ENCODE measurements at regions not wholly inside any gene's neighbourhood (a gene's known extent, or its start where the extent isn't known, plus 50 kb on each side); places are given as distances from the start of the nearest gene placed in this dataset.
"Not testable (repeated sequence)": the region's sequence is repeated elsewhere in the genome, so short reads cannot be mapped to it uniquely, and the experiment has no call there.

DNA sequence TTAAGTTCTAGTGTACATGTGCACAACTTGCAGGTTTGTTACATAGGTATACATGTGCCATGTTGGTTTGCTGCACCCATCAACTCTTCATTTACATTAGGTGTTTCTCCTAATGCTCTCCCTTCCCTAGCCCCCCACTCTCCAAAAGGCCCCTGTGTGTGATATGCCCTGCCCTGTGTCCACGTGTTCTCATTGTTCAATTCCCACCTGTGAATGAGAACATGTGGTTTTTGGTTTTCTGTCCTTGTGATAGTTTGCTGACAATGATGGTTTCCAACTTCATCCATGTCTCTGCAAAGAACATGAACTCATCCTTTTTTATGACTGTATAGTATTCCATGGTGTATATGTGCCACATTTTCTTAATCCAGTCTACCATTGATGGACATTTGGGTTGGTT, 189.5 kb upstream of the TMEFF2 start:
- H3K9me3 ChIP-seq (ENCODE audit: control insufficient read depth, insufficient read depth, low read length); H3K27ac ChIP-seq (ENCODE audit: low read depth, low read length); H3K4me3 ChIP-seq (ENCODE audit: low read depth, low read length); DNase-seq (ENCODE audit: low read depth in 4 of 6, low spot score in 6 of 6); H3K36me3 ChIP-seq (ENCODE audit: control insufficient read depth, insufficient read depth, low read length); H3K27me3 ChIP-seq (ENCODE audit: control insufficient read depth, insufficient read depth, low read length); H3K4me1 ChIP-seq (ENCODE audit: control insufficient read depth, insufficient read depth, low read length): not testable (repeated sequence)
- WGBS (ENCODE audit: insufficient coverage), result no CpG with 5 or more reads among the region's 1 CpG

GRCh38 chr2:192381082-192381481, 186.3 kb upstream of the TMEFF2 start:
- no peak for DNase-seq (ENCODE audit: low read depth in 4 of 6, low spot score in 6 of 6)
- Histone ChIP-seq H3K9me3 (ENCODE audit: control insufficient read depth, insufficient read depth, low read length) (no peaks in the 10 kb centered on the region), H3K4me1 (ENCODE audit: control insufficient read depth, insufficient read depth, low read length) (no peaks in the 10 kb centered on the region)

DNA sequence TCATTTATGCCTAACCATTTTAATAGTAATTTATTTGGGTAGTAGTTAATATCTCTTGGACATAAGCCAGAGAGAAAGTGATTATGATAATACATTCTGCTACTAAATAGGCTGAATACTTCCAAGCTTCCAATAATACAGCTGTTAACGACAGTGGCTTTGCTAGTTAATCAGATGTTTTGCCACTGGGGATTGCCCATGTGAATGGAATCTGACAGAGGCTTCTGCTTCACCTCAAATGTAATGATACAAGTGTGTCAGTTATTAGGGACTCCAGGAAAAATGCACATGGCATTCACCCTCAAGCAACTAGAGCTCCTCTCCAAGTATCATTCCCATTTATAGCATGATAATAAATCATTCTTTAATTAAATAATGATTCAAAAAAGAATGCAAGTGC, 185.0 kb upstream of the TMEFF2 start:
- no peaks in the 10 kb centered on the region for H3K36me3 ChIP-seq (ENCODE audit: control insufficient read depth, insufficient read depth, low read length)
- DNase-seq (ENCODE audit: low read depth in 4 of 6, low spot score in 6 of 6), result peak in 4 of 6 donors; percentile 4 to 92 (median 14)
- H3K27me3 ChIP-seq (ENCODE audit: control insufficient read depth, insufficient read depth, low read length), result no peaks in the 10 kb centered on the region
- no peak overlapping the region for H3K4me3 ChIP-seq (ENCODE audit: low read depth, low read length)
- WGBS (ENCODE audit: insufficient coverage), result no CpG with 5 or more reads among the region's 1 CpG
- H3K4me1 ChIP-seq (ENCODE audit: control insufficient read depth, insufficient read depth, low read length), result no peaks in the 10 kb centered on the region
- H3K27ac ChIP-seq (ENCODE audit: low read depth, low read length), result no peak overlapping the region
- no peaks in the 10 kb centered on the region for H3K9me3 ChIP-seq (ENCODE audit: control insufficient read depth, insufficient read depth, low read length)

More at GRCh38 chr2:192381082-192381481, 186.3 kb upstream of the TMEFF2 start:
- no peaks in the 10 kb centered on the region for H3K27me3 ChIP-seq (ENCODE audit: control insufficient read depth, insufficient read depth, low read length)
- no peak overlapping the region for H3K4me3 ChIP-seq (ENCODE audit: low read depth, low read length)
- H3K27ac ChIP-seq (ENCODE audit: low read depth, low read length), result no peak overlapping the region
- WGBS (ENCODE audit: insufficient coverage), result no CpG with 5 or more reads among the region's 1 CpG
- no peaks in the 10 kb centered on the region for H3K36me3 ChIP-seq (ENCODE audit: control insufficient read depth, insufficient read depth, low read length)

- Histone ChIP-seq H3K9me3 (ENCODE audit: control insufficient read depth, insufficient read depth, low read length) (no peaks in the 10 kb centered on the region), H3K36me3 (ENCODE audit: control insufficient read depth, insufficient read depth, low read length) (no peaks in the 10 kb centered on the region), H3K27ac (ENCODE audit: low read depth, low read length) (no peak overlapping the region), H3K4me1 (ENCODE audit: control insufficient read depth, insufficient read depth, low read length) (no peaks in the 10 kb centered on the region), H3K4me3 (ENCODE audit: low read depth, low read length) (no peak overlapping the region), H3K27me3 (ENCODE audit: control insufficient read depth, insufficient read depth, low read length) (no peaks in the 10 kb centered on the region)
- DNase-seq (ENCODE audit: low read depth in 4 of 6, low spot score in 6 of 6), result no peak
These were observed 182.4 kb upstream of the TMEFF2 start for GRCh38 chr2:192377173-192377572.

DNA sequence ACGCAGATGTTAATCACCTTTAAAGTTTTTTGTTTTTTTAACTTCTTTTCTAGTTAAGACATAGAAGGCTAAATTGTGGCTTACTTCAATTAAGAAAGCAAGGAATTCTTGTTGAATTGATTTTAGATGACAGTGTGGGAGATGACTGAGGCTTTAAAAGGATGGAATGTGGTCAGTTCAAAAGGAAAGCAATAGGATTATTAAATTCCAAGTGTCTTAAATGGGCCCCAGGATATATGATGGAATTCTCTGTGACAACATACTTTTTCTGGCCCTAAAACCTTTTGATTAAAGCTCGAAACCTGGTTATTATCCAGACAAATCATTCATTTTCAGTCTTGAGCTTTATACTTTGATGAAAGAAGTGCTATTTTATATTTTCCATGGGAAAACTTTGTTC, 179.0 kb upstream of the TMEFF2 start:
- H3K9me3 ChIP-seq (ENCODE audit: control insufficient read depth, insufficient read depth, low read length), result no peaks in the 10 kb centered on the region
- DNase-seq (ENCODE audit: low read depth in 4 of 6, low spot score in 6 of 6), result no peak
- no peaks in the 10 kb centered on the region for H3K36me3 ChIP-seq (ENCODE audit: control insufficient read depth, insufficient read depth, low read length)
- no peak overlapping the region for H3K4me3 ChIP-seq (ENCODE audit: low read depth, low read length)
- H3K27ac ChIP-seq (ENCODE audit: low read depth, low read length), result no peak overlapping the region
- WGBS (ENCODE audit: insufficient coverage), result no CpG with 5 or more reads among the region's 2 CpGs
- no peaks in the 10 kb centered on the region for H3K27me3 ChIP-seq (ENCODE audit: control insufficient read depth, insufficient read depth, low read length)
- H3K4me1 ChIP-seq (ENCODE audit: control insufficient read depth, insufficient read depth, low read length), result no peaks in the 10 kb centered on the region

DNA sequence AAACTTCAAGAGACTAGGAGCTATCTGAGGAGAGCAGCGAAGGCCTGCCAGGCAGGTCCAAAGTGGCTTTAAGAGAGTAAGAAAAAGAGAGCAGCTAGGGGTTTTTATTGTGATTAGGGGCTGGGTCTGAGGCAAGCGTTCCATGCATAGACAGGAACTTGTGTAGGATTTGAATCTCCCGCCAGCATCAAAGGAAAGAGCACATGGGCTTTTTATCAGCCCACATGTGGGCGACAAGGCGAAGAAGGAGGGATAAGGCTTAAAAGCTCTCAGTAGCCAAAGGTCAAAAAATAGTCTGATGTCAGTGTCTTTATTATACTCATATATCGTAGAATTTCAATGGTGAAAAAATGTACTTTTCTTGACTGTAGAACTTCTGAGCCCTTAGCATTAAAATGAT, 178.5 kb upstream of the TMEFF2 start:
- Histone ChIP-seq H3K36me3 (ENCODE audit: control insufficient read depth, insufficient read depth, low read length) (no peaks in the 10 kb centered on the region), H3K27ac (ENCODE audit: low read depth, low read length) (no peak overlapping the region), H3K9me3 (ENCODE audit: control insufficient read depth, insufficient read depth, low read length) (no peaks in the 10 kb centered on the region), H3K27me3 (ENCODE audit: control insufficient read depth, insufficient read depth, low read length) (no peaks in the 10 kb centered on the region), H3K4me1 (ENCODE audit: control insufficient read depth, insufficient read depth, low read length) (no peaks in the 10 kb centered on the region), H3K4me3 (ENCODE audit: low read depth, low read length) (no peak overlapping the region)
- 92% methylated on average over 3 of the region's 6 CpGs for WGBS (ENCODE audit: insufficient coverage)
- DNase-seq (ENCODE audit: low read depth in 4 of 6, low spot score in 6 of 6), result peak in 1 of 6 donors; percentile 16

GRCh38 chr2:192369969-192370368, 175.2 kb upstream of the TMEFF2 start:
- H3K9me3 ChIP-seq (ENCODE audit: control insufficient read depth, insufficient read depth, low read length), result no peaks in the 10 kb centered on the region
- no peak overlapping the region for H3K4me3 ChIP-seq (ENCODE audit: low read depth, low read length)
- H3K27me3 ChIP-seq (ENCODE audit: control insufficient read depth, insufficient read depth, low read length), result no peaks in the 10 kb centered on the region
- H3K36me3 ChIP-seq (ENCODE audit: control insufficient read depth, insufficient read depth, low read length), result no peaks in the 10 kb centered on the region
- no CpG with 5 or more reads among the region's 3 CpGs for WGBS (ENCODE audit: insufficient coverage)
- no peak overlapping the region for H3K27ac ChIP-seq (ENCODE audit: low read depth, low read length)
- DNase-seq (ENCODE audit: low read depth in 4 of 6, low spot score in 6 of 6), result peak in 1 of 6 donors; percentile 63
- H3K4me1 ChIP-seq (ENCODE audit: control insufficient read depth, insufficient read depth, low read length), result no peaks in the 10 kb centered on the region

GRCh38 chr2:192357217-192357616, 162.5 kb upstream of the TMEFF2 start:
- no peak overlapping the region for H3K4me3 ChIP-seq (ENCODE audit: low read depth, low read length)
- H3K36me3 ChIP-seq (ENCODE audit: control insufficient read depth, insufficient read depth, low read length), result no peaks in the 10 kb centered on the region
- no peak overlapping the region for H3K27ac ChIP-seq (ENCODE audit: low read depth, low read length)
- H3K4me1 ChIP-seq (ENCODE audit: control insufficient read depth, insufficient read depth, low read length), result no peaks in the 10 kb centered on the region
- WGBS (ENCODE audit: insufficient coverage), result 92% methylated on average over 3 of the region's 3 CpGs
- H3K9me3 ChIP-seq (ENCODE audit: control insufficient read depth, insufficient read depth, low read length), result no peaks in the 10 kb centered on the region
- no peaks in the 10 kb centered on the region for H3K27me3 ChIP-seq (ENCODE audit: control insufficient read depth, insufficient read depth, low read length)
- no peak for DNase-seq (ENCODE audit: low read depth in 4 of 6, low spot score in 6 of 6)

DNA sequence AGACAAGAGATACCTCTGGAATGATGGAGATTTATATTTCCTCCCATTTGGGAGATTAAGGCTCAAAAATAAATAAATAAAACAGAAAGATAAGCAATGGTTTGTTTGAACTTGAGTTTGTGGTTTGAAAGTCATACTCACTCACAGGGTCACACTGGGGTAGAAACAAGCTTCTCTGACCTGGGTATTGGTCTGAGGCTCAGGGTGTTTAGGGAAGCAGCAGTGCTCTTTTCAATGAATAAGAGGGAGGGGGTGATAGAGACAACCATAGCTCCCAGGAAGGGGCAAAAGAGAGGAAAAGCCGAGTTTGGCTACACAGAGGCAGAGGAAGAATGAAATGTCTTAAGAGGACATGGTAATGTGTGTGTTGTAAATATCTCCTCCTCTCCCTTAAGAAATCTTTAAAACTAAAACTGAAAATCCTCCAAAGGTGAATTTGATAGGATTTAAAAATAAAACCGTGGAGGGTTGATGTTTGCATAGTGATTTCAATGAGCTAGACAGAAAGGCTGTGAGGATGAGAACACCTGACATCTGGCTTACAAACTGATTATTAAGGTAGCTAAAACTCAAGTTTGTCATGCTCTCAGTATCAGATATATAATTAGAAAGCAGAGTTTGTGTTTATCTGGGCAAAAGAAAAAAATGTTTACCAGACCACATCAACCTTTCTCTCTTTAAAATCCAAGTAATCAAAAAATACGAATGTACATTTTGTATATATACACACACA, 159.9 kb upstream of the TMEFF2 start:
- H3K4me3 ChIP-seq (ENCODE audit: low read depth, low read length), result no peak overlapping the region
- no peaks in the 10 kb centered on the region for H3K36me3 ChIP-seq (ENCODE audit: control insufficient read depth, insufficient read depth, low read length)
- H3K27me3 ChIP-seq (ENCODE audit: control insufficient read depth, insufficient read depth, low read length), result no peaks in the 10 kb centered on the region
- H3K27ac ChIP-seq (ENCODE audit: low read depth, low read length), result no peak overlapping the region
- DNase-seq (ENCODE audit: low read depth in 4 of 6, low spot score in 6 of 6), result no peak
- WGBS (ENCODE audit: insufficient coverage), result no CpG with 5 or more reads among the region's 3 CpGs
- H3K9me3 ChIP-seq (ENCODE audit: control insufficient read depth, insufficient read depth, low read length), result no peaks in the 10 kb centered on the region
- no peaks in the 10 kb centered on the region for H3K4me1 ChIP-seq (ENCODE audit: control insufficient read depth, insufficient read depth, low read length)

GRCh38 chr2:192347542-192347941, 152.8 kb upstream of the TMEFF2 start:
- DNase-seq (ENCODE audit: low read depth in 4 of 6, low spot score in 6 of 6), result no peak
- H3K9me3 ChIP-seq (ENCODE audit: control insufficient read depth, insufficient read depth, low read length), result no peaks in the 10 kb centered on the region
- no peaks in the 10 kb centered on the region for H3K4me1 ChIP-seq (ENCODE audit: control insufficient read depth, insufficient read depth, low read length)
- no peak overlapping the region for H3K4me3 ChIP-seq (ENCODE audit: low read depth, low read length)
- no peak overlapping the region for H3K27ac ChIP-seq (ENCODE audit: low read depth, low read length)
- no CpG with 5 or more reads among the region's 3 CpGs for WGBS (ENCODE audit: insufficient coverage)
- no peaks in the 10 kb centered on the region for H3K36me3 ChIP-seq (ENCODE audit: control insufficient read depth, insufficient read depth, low read length)
- no peaks in the 10 kb centered on the region for H3K27me3 ChIP-seq (ENCODE audit: control insufficient read depth, insufficient read depth, low read length)

All from spinal cord (tissue), 9 donors.